KOPT-K1 (cell line): ENCODE measurements at regions not wholly inside any gene's neighbourhood (a gene's known extent, or its start where the extent isn't known, plus 50 kb on each side); places are given as distances from the start of the nearest gene placed in this dataset.
"Not testable (repeated sequence)": the region's sequence is repeated elsewhere in the genome, so short reads cannot be mapped to it uniquely, and the experiment has no call there.

ENCODE experiments used
- H3K27ac ChIP-seq: fragments of 200-600 bp; sonication (generic); 2 replicates; pipeline ENCODE4 v1.5.1; 2016; ENCODE audit warnings: antibody characterized with exemption, mild to moderate bottlenecking, low read depth, low read length; ENCODE audit not compliant: poor library complexity, severe bottlenecking
- H3K36me3 ChIP-seq: fragments of 200-600 bp; sonication (generic); 2 replicates; pipeline ENCODE4 v1.5.1; 2017; ENCODE audit warnings: antibody characterized with exemption, mild to moderate bottlenecking, low read length, moderate library complexity; ENCODE audit not compliant: insufficient read depth
- H3K9me3 ChIP-seq: fragments of 200-600 bp; sonication (generic); 2 replicates; pipeline ENCODE4 v1.5.1; 2017; ENCODE audit warnings: antibody characterized with exemption, low read length, mild to moderate bottlenecking; ENCODE audit not compliant: insufficient read depth, poor library complexity, severe bottlenecking

GRCh38 chr1:146396801-146397200, 168.0 kb upstream of the NOTCH2NLA start:
- H3K9me3 ChIP-seq, H3K27ac ChIP-seq: not testable (repeated sequence)

GRCh38 chr1:146396242-146396641, 167.4 kb upstream of the NOTCH2NLA start:
- H3K27ac ChIP-seq, H3K9me3 ChIP-seq, H3K36me3 ChIP-seq: not testable (repeated sequence)

More at GRCh38 chr1:146396801-146397200, 168.0 kb upstream of the NOTCH2NLA start:
- H3K36me3 ChIP-seq: not testable (repeated sequence)

- H3K36me3 ChIP-seq, H3K27ac ChIP-seq, H3K9me3 ChIP-seq: not testable (repeated sequence)
Measured at GRCh38 chr1:146393796-146394195, 165.0 kb upstream of the NOTCH2NLA start.

- not testable (repeated sequence) for H3K9me3 ChIP-seq
Measured at GRCh38 chr1:146393154-146393553, 164.3 kb upstream of the NOTCH2NLA start.

GRCh38 chr1:146389178-146389577, 160.4 kb upstream of the NOTCH2NLA start:
- H3K36me3 ChIP-seq, H3K9me3 ChIP-seq, H3K27ac ChIP-seq: not testable (repeated sequence)

More at GRCh38 chr1:146393154-146393553, 164.3 kb upstream of the NOTCH2NLA start:
- not testable (repeated sequence) for H3K36me3 ChIP-seq, H3K27ac ChIP-seq

GRCh38 chr1:146387750-146388469, 159.1 kb upstream of the NOTCH2NLA start:
- peak overlapping the region; percentile 38 for H3K27ac ChIP-seq
- not testable (repeated sequence) for H3K36me3 ChIP-seq, H3K9me3 ChIP-seq

GRCh38 chr1:146386851-146387749, 158.3 kb upstream of the NOTCH2NLA start:
- peak overlapping the region; percentile 74 for H3K27ac ChIP-seq
- H3K9me3 ChIP-seq, H3K36me3 ChIP-seq: not testable (repeated sequence)

GRCh38 chr1:146381196-146381595, 152.4 kb upstream of the NOTCH2NLA start:
- H3K27ac ChIP-seq, H3K36me3 ChIP-seq, H3K9me3 ChIP-seq: not testable (repeated sequence)

GRCh38 chr1:146376708-146377496, 148.1 kb upstream of the NOTCH2NLA start:
- peak overlapping the region; percentile 57 for H3K27ac ChIP-seq
- H3K9me3 ChIP-seq, H3K36me3 ChIP-seq: not testable (repeated sequence)

GRCh38 chr1:146376309-146376707, 147.5 kb upstream of the NOTCH2NLA start:
- H3K27ac ChIP-seq: peak overlapping the region; percentile 57
- not testable (repeated sequence) for H3K36me3 ChIP-seq, H3K9me3 ChIP-seq

GRCh38 chr1:146375108-146375507, 146.3 kb upstream of the NOTCH2NLA start:
- not testable (repeated sequence) for H3K27ac ChIP-seq, H3K9me3 ChIP-seq, H3K36me3 ChIP-seq

GRCh38 chr1:146369940-146370339, 141.1 kb upstream of the NOTCH2NLA start:
- H3K27ac ChIP-seq, H3K9me3 ChIP-seq, H3K36me3 ChIP-seq: not testable (repeated sequence)

GRCh38 chr1:146355373-146355772, 126.6 kb upstream of the NOTCH2NLA start:
- not testable (repeated sequence) for H3K27ac ChIP-seq, H3K9me3 ChIP-seq, H3K36me3 ChIP-seq

- H3K9me3 ChIP-seq, H3K27ac ChIP-seq, H3K36me3 ChIP-seq: not testable (repeated sequence)
Measured at GRCh38 chr1:146326863-146327262, 98.0 kb upstream of the NOTCH2NLA start.

- not testable (repeated sequence) for H3K36me3 ChIP-seq, H3K9me3 ChIP-seq
Measured at GRCh38 chr1:146324463-146324862, 95.6 kb upstream of the NOTCH2NLA start.

More at GRCh38 chr1:146324463-146324862, 95.6 kb upstream of the NOTCH2NLA start:
- not testable (repeated sequence) for H3K27ac ChIP-seq
